ENCODE measurements at regions not wholly inside any gene's neighbourhood (a gene's known extent, or its start where the extent isn't known, plus 50 kb on each side); places are given as distances from the start of the nearest gene placed in this dataset.

DNA sequence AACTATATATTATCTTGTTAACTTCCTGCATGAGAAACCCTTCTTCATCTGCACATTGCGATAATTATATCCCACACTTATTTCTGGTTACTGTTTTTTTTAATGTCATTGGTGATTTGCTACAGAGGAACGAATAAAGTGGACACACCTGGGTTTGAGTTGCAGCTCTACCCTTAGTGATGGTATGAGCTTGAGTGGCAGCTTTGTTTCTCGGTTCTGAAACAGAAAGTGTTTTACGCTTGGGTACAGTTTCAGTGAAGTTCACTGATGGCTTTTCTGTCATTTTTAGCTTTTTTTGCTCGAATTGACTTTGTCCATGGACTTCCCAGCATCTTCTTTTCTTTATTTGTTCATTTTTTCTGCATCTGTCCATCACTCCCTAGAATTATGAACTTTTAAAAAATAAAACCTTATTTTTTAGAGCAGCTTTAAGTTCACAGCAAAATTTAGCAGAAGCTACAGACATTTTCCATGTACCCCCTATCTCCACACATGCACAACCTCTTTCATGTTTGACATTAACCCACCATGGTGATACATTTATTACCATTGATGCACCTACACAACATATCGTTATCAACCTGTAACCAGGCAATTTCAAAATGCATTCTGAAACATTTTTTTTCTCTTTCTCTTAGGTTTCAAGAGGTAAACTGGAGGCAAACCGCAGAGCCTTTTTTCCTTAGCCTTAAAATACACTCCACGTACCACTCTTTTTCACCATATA, 1041.6 kb upstream of the PRKX start (continued):
- TF ChIP-seq YBX1 (IDR thresholded peaks at IDR 0.05) = no peak
- no peak for TF ChIP-seq CCNT2 (IDR thresholded peaks at IDR 0.05; ENCODE audit: borderline replicate concordance, extremely low read depth, insufficient read length, low read depth, low read length)
- TF ChIP-seq PTTG1 (tag; IDR thresholded peaks at IDR 0.05; ENCODE audit: low read depth) = no peak
- TF ChIP-seq ZNF695 (CRISPR knock-in tag; IDR thresholded peaks at IDR 0.05) = no peak
- TF ChIP-seq TRIM24 (IDR thresholded peaks at IDR 0.05) = no peak
- TF ChIP-seq GTF2F1 (IDR thresholded peaks at IDR 0.05; ENCODE audit: low read depth, low read length) = no peak
- TF ChIP-seq, protein P1, sequence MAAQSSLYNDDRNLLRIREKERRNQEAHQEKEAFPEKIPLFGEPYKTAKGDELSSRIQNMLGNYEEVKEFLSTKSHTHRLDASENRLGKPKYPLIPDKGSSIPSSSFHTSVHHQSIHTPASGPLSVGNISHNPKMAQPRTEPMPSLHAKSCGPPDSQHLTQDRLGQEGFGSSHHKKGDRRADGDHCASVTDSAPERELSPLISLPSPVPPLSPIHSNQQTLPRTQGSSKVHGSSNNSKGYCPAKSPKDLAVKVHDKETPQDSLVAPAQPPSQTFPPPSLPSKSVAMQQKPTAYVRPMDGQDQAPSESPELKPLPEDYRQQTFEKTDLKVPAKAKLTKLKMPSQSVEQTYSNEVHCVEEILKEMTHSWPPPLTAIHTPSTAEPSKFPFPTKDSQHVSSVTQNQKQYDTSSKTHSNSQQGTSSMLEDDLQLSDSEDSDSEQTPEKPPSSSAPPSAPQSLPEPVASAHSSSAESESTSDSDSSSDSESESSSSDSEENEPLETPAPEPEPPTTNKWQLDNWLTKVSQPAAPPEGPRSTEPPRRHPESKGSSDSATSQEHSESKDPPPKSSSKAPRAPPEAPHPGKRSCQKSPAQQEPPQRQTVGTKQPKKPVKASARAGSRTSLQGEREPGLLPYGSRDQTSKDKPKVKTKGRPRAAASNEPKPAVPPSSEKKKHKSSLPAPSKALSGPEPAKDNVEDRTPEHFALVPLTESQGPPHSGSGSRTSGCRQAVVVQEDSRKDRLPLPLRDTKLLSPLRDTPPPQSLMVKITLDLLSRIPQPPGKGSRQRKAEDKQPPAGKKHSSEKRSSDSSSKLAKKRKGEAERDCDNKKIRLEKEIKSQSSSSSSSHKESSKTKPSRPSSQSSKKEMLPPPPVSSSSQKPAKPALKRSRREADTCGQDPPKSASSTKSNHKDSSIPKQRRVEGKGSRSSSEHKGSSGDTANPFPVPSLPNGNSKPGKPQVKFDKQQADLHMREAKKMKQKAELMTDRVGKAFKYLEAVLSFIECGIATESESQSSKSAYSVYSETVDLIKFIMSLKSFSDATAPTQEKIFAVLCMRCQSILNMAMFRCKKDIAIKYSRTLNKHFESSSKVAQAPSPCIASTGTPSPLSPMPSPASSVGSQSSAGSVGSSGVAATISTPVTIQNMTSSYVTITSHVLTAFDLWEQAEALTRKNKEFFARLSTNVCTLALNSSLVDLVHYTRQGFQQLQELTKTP (IDR thresholded peaks at IDR 0.05; ENCODE audit: low read depth in 1 of 2, partially characterized antibody in 2 of 2) = no peak
- TF ChIP-seq MXI1 (IDR thresholded peaks at IDR 0.05; ENCODE audit: low read depth, low read length) = no peak
- no peak for TF ChIP-seq EHMT2 (IDR thresholded peaks at IDR 0.05)
